Ascending aorta (tissue), 2 donors: ENCODE measurements at regions not wholly inside any gene's neighbourhood (a gene's known extent, or its start where the extent isn't known, plus 50 kb on each side); places are given as distances from the start of the nearest gene placed in this dataset.

Source experiments
- DNase-seq, 2 donors: peaks; one replicate each; pipeline ENCODE4 v3.0.0-alpha.2; 2019; ENCODE audit warnings: low spot score in 2 of 2
- H3K27ac ChIP-seq, 2 donors: fragments of 200-600 bp; sonication (generic); one replicate each; pipeline ENCODE4 v1.5.1; 2016 to 2017; ENCODE audit warnings: mild to moderate bottlenecking in 1 of 2
- H3K27me3 ChIP-seq: fragments of 200-600 bp; sonication (generic); one replicate; pipeline ENCODE4 v1.5.1; 2017
- H3K36me3 ChIP-seq, 2 donors: fragments of 200-600 bp; sonication (generic); one replicate each; pipeline ENCODE4 v1.5.1; 2016
- H3K4me1 ChIP-seq, 2 donors: fragments of 200-600 bp; sonication (generic); one replicate each; pipeline ENCODE4 v1.5.1; 2016 to 2017; ENCODE audit warnings: mild to moderate bottlenecking in 1 of 2
- H3K4me3 ChIP-seq, 2 donors: fragments of 200-600 bp; sonication (generic); one replicate each; pipeline ENCODE4 v1.5.1; 2016 to 2017; ENCODE audit warnings: mild to moderate bottlenecking in 1 of 2
- H3K9me3 ChIP-seq, 2 donors: fragments of 200-600 bp; sonication (generic); one replicate each; pipeline ENCODE4 v1.5.1; 2016
- CTCF ChIP-seq, 3 experiments: fragments of 200-600 bp in 2 of 3; fragments of 450-650 bp in 1 of 3; sonication (generic) in 2 of 3; IDR thresholded peaks; one replicate each; pipeline ENCODE4 v1.5.1; 2016 to 2019; ENCODE audit warnings: antibody characterized with exemption in 3 of 3, mild to moderate bottlenecking in 1 of 3, moderate library complexity in 1 of 3
- intact Hi-C: fragments of 100-400 bp; cut with DNase I; formaldehyde crosslinking; loops from one replicate; pipeline ENCODE4 v1.15.1; 2023

- no peak for DNase-seq
- intact Hi-C loops: no loop called here
Observed at GRCh38 chr5:14090755-14091154, 52.4 kb upstream of the TRIO start.

GRCh38 chr5:14090290-14090689 is 52.9 kb upstream of the TRIO start:
- H3K27me3 ChIP-seq: no peaks in the 10 kb centered on the region
- intact Hi-C loops: no loop called here

More at GRCh38 chr5:14090755-14091154, 52.4 kb upstream of the TRIO start:
- H3K27me3 ChIP-seq: no peaks in the 10 kb centered on the region
- H3K36me3 ChIP-seq: no peaks in the 10 kb centered on the region
- no peak overlapping the region for H3K4me3 ChIP-seq
- peaks cover 0 to 7% of the 10 kb centered on the region in 2 donors for H3K9me3 ChIP-seq
- H3K27ac ChIP-seq: no peak overlapping the region
- no peaks in the 10 kb centered on the region for H3K4me1 ChIP-seq
- no peak for TF ChIP-seq CTCF (IDR thresholded peaks at IDR 0.05)

GRCh38 chr5:14089198-14089597 is 53.9 kb upstream of the TRIO start:
- Histone ChIP-seq H3K27me3 (no peaks in the 10 kb centered on the region), H3K4me3 (no peak overlapping the region), H3K4me1 (no peaks in the 10 kb centered on the region), H3K27ac (no peak overlapping the region), H3K9me3 (peaks cover 0 to 7% of the 10 kb centered on the region in 2 donors), H3K36me3 (no peaks in the 10 kb centered on the region)
- intact Hi-C loops: no loop called here
- no peak for DNase-seq
- TF ChIP-seq CTCF (IDR thresholded peaks at IDR 0.05): no peak

More at GRCh38 chr5:14090290-14090689, 52.9 kb upstream of the TRIO start:
- Histone ChIP-seq H3K27ac (no peak overlapping the region), H3K4me3 (no peak overlapping the region), H3K9me3 (peaks cover 0 to 7% of the 10 kb centered on the region in 2 donors), H3K4me1 (no peaks in the 10 kb centered on the region), H3K36me3 (no peaks in the 10 kb centered on the region)
- no peak for DNase-seq
- no peak for TF ChIP-seq CTCF (IDR thresholded peaks at IDR 0.05)

GRCh38 chr5:14086261-14086660 is 56.9 kb upstream of the TRIO start:
- no peak for DNase-seq
- Histone ChIP-seq H3K27ac (no peak overlapping the region), H3K9me3 (peaks cover 0 to 7% of the 10 kb centered on the region in 2 donors), H3K4me3 (no peak overlapping the region), H3K36me3 (no peaks in the 10 kb centered on the region), H3K4me1 (no peaks in the 10 kb centered on the region), H3K27me3 (no peaks in the 10 kb centered on the region)
- no peak for TF ChIP-seq CTCF (IDR thresholded peaks at IDR 0.05)
- intact Hi-C loops: no loop called here

GRCh38 chr5:14082973-14083372 is 60.2 kb upstream of the TRIO start:
- H3K36me3 ChIP-seq: no peaks in the 10 kb centered on the region
- no peak overlapping the region for H3K27ac ChIP-seq
- DNase-seq: no peak
- no peak overlapping the region for H3K4me3 ChIP-seq
- H3K4me1 ChIP-seq: no peaks in the 10 kb centered on the region
- no peak for TF ChIP-seq CTCF (IDR thresholded peaks at IDR 0.05)
- H3K27me3 ChIP-seq: no peaks in the 10 kb centered on the region
- intact Hi-C loops: no loop called here
- no peaks in the 10 kb centered on the region for H3K9me3 ChIP-seq

GRCh38 chr5:14082523-14082922 is 60.6 kb upstream of the TRIO start:
- TF ChIP-seq CTCF (IDR thresholded peaks at IDR 0.05): no peak
- no peaks in the 10 kb centered on the region for H3K27me3 ChIP-seq
- no peaks in the 10 kb centered on the region for H3K9me3 ChIP-seq
- no peaks in the 10 kb centered on the region for H3K36me3 ChIP-seq
- DNase-seq: no peak
- no peak overlapping the region for H3K4me3 ChIP-seq
- no peak overlapping the region for H3K27ac ChIP-seq
- intact Hi-C loops: no loop called here
- no peaks in the 10 kb centered on the region for H3K4me1 ChIP-seq
